GM12865 (cell line): ENCODE measurements at regions not wholly inside any gene's neighbourhood (a gene's known extent, or its start where the extent isn't known, plus 50 kb on each side); places are given as distances from the start of the nearest gene placed in this dataset.

Source experiments
- DNase-seq: peaks from one replicate; pipeline ENCODE4 v3.0.0; 2010; ENCODE audit warnings: low read depth
- H3K4me3 ChIP-seq: 2 replicates; pipeline ENCODE4 v1.5.1; 2011; ENCODE audit warnings: mild to moderate bottlenecking, low read depth, low read length, control low read depth
- CTCF ChIP-seq: IDR thresholded peaks from 2 replicates; pipeline ENCODE4 v1.5.1; 2011; ENCODE audit warnings: low read length, control low read depth, low read depth, inconsistent platforms; ENCODE audit not compliant: insufficient read depth; ENCODE audit errors: missing control alignments

- TF ChIP-seq CTCF = no peak
- no peak for DNase-seq
- no peak overlapping the region for H3K4me3 ChIP-seq
Observed at GRCh38 chr13:59172076-59172475, 991.7 kb downstream of the DIAPH3 start.

- no peak overlapping the region for H3K4me3 ChIP-seq
- peak; percentile 26 for TF ChIP-seq CTCF
- DNase-seq = peak; percentile 3
Observed at GRCh38 chr13:59176775-59177174, 987.0 kb downstream of the DIAPH3 start.

DNA sequence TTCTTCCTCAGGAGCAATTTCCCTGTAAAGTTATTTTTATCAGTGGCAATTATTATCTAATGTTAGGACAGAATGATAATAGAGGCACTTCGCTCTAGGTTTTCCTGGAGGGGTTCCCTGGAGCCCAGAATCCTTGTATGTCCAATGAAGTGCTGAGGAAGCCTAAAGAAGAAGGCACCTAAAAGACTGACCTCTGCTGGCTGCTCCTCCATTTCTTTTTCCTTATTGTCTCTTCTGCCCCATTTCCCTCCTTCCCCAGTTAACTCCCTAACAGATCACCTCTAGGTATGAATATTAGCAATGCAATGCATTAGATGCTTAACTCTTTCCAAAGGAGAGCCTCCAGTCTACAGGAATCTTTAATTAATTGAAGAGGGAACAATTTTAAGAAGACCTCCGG lies 985.4 kb downstream of the DIAPH3 start:
- DNase-seq = no peak

DNA sequence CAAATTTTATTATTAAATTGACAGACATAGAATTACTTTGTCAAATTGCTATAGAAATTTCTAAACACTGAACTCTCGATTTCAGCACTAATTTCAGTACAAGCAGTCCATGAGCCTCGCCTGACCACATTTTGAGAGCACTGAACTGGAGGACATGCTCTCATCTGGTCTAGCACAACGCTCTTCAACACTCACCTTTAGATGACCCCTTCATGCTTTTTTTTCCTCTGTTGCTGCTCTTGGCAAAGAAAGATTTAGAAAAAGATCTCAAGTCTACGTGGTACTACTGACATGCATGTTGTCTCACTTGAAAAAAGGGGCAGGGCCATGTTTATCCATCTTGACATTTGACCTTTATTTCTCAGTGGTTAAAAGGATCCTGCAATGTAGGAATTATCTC lies 981.5 kb downstream of the DIAPH3 start:
- DNase-seq = no peak
- no peak for TF ChIP-seq CTCF
- H3K4me3 ChIP-seq = no peak overlapping the region

More for the DNA sequence above, 985.4 kb downstream of the DIAPH3 start:
- no peak for TF ChIP-seq CTCF
- H3K4me3 ChIP-seq = no peak overlapping the region

DNA sequence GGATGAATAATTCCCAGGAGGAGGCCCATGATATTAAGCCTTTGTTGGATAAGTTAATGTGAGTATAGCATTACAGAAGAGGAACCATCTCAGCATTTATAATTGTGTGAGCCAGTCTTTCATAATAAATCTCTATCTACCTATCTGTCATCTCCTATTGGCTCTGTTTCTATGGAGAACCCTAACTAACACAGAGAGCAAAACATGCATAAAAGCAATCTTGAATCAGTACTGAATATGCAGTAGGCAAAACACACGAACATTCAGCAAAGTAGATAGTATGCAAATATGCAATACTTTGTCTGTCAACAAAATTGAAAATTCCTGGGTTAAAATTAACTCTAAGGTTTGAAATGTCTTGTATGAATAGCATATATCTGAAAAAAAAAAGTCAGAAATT lies 966.3 kb downstream of the DIAPH3 start:
- TF ChIP-seq CTCF = no peak
- DNase-seq = no peak
- no peak overlapping the region for H3K4me3 ChIP-seq

DNA sequence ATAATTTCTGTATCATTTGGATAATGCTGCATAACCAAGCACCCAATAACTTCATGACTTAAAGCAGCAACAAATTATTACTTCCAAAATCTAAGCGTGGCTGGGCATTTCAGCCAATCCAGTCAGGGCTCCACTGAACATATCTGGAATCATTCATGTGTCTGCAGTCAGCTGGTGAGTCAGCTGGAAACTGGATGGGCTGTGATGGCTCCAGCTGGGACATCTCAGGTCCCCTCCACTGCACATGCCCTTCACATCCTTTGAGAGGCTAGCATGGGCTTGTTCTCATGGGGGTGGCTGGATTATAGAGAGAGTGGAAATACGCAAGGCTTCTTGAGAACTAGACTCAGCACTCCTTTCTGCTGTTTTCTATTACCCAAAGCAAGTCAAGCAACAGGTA lies 961.9 kb downstream of the DIAPH3 start:
- TF ChIP-seq CTCF = no peak

GRCh38 chr13:59203855-59204254 lies 959.9 kb downstream of the DIAPH3 start:
- DNase-seq = no peak
- H3K4me3 ChIP-seq = no peak overlapping the region
- no peak for TF ChIP-seq CTCF

More for the DNA sequence above, 961.9 kb downstream of the DIAPH3 start:
- peak; percentile 1 for DNase-seq
- no peak overlapping the region for H3K4me3 ChIP-seq
